ENCODE measurements at regions not wholly inside any gene's neighbourhood (a gene's known extent, or its start where the extent isn't known, plus 50 kb on each side); places are given as distances from the start of the nearest gene placed in this dataset.
"Not testable (repeated sequence)": the region's sequence is repeated elsewhere in the genome, so short reads cannot be mapped to it uniquely, and the experiment has no call there.

- not testable (repeated sequence) for TF ChIP-seq CTCF, POLR2A (IDR thresholded peaks at IDR 0.05)
These were observed 4412.5 kb upstream of the TPTE start for GRCh38 chr21:6108894-6109293.
